Prostate gland (tissue), 2 donors: ENCODE measurements at regions not wholly inside any gene's neighbourhood (a gene's known extent, or its start where the extent isn't known, plus 50 kb on each side); places are given as distances from the start of the nearest gene placed in this dataset.

Source experiments
- CTCF ChIP-seq, 4 experiments: fragments of 200-600 bp in 2 of 4; fragments of 450-650 bp in 2 of 4; sonication (generic) in 2 of 4; IDR thresholded peaks; 1 replicate in 3 of 4; 2 replicates in 1 of 4; pipeline ENCODE4 v1.5.1; 2016 to 2019; ENCODE audit warnings: antibody characterized with exemption in 4 of 4, mild to moderate bottlenecking in 2 of 4, moderate library complexity in 2 of 4
- POLR2A ChIP-seq: fragments of 450-650 bp; IDR thresholded peaks from one replicate; pipeline ENCODE4 v1.6.1; 2016; ENCODE audit warnings: antibody characterized with exemption, mild to moderate bottlenecking

GRCh38 chr3:75896265-75896664, 110.9 kb upstream of the ZNF717 start:
- TF ChIP-seq POLR2A, result no peak
- no peak for TF ChIP-seq CTCF (IDR thresholded peaks at IDR 0.05)
